Activated B cell treated with CpG ODN at 0.5 μM for 24 hours (primary cell): ENCODE measurements at regions not wholly inside any gene's neighbourhood (a gene's known extent, or its start where the extent isn't known, plus 50 kb on each side); places are given as distances from the start of the nearest gene placed in this dataset.

Experiments used
- ATAC-seq: fragments of 200-7000 bp; cut with Tn5 transposase; one replicate; pipeline ENCODE4 v1.10.0; 2021; ENCODE audit warnings: low read depth, mild to moderate bottlenecking, moderate library complexity
- CTCF ChIA-PET: fragments of 350-600 bp; sonication (Branson Sonifier 250); formaldehyde crosslinking; loops from one replicate; lab custom pipeline; 2021; ENCODE audit warnings: antibody characterized with exemption; lab: Charles Lee
- POLR2A ChIA-PET: fragments of 350-600 bp; sonication (Branson Sonifier 250); formaldehyde crosslinking; loops from one replicate; lab custom pipeline; 2021; ENCODE audit warnings: antibody characterized with exemption; lab: Charles Lee
- DNase-seq: peaks from one replicate; pipeline ENCODE4 v3.0.0; 2022
- H3K27ac Mint-ChIP-seq: one replicate; pipeline ENCODE4 v1.8.0; 2020; ENCODE audit warnings: mixed read lengths
- H3K27me3 Mint-ChIP-seq: one replicate; pipeline ENCODE4 v1.8.0; 2021; ENCODE audit warnings: mixed read lengths
- H3K36me3 Mint-ChIP-seq: one replicate; pipeline ENCODE4 v1.8.0; 2021; ENCODE audit warnings: low read depth, mixed read lengths
- H3K4me1 Mint-ChIP-seq: one replicate; pipeline ENCODE4 v1.8.0; 2021; ENCODE audit warnings: mixed read lengths
- H3K4me3 Mint-ChIP-seq: one replicate; pipeline ENCODE4 v1.8.0; 2020; ENCODE audit warnings: mild to moderate bottlenecking, mixed read lengths
- H3K9me3 Mint-ChIP-seq: one replicate; pipeline ENCODE4 v1.8.0; 2020; ENCODE audit warnings: mixed read lengths
- intact Hi-C: fragments of 100-400 bp; cut with micrococcal nuclease; formaldehyde crosslinking; loops from one replicate; pipeline ENCODE4 v1.15.1; 2024
- TF ChIP-seq, protein P1 (sequence below): fragments of 200-600 bp; IDR thresholded peaks from one replicate; pipeline ENCODE4 v1.8.0; 2022; ENCODE audit warnings: antibody characterized with exemption, mild to moderate bottlenecking

DNA sequence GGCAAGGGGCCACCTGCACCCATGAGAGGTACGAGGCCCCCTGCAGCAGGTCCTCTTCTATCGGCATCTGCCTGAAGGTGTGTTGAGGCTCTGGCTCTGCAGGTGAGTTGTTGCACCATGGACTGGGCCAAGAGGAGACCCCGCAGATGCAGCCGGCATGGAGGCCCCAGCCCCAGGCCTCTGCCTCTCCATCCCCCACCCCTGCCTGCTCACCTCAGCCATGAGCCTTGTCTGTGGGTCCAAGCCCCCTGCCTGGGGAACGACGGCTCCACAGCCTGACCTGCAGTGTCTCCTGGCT, 1386.2 kb downstream of the BRD1 start:
- Mint-ChIP-seq H3K27me3 (peaks cover 37% of the 10 kb centered on the region), H3K27ac (no peak overlapping the region), H3K36me3 (no peaks in the 10 kb centered on the region), H3K4me3 (no peak overlapping the region), H3K4me1 (peaks cover 19% of the 10 kb centered on the region), H3K9me3 (no peaks in the 10 kb centered on the region)
- POLR2A ChIA-PET = no interaction called here
- intact Hi-C loops = loop anchor here (5.0 kb wide), 1 partner anchor 344 kb away; no protein-coding TSS in a partner anchor
- ATAC-seq (no peak), DNase-seq (no peak)
- TF ChIP-seq, protein P1, sequence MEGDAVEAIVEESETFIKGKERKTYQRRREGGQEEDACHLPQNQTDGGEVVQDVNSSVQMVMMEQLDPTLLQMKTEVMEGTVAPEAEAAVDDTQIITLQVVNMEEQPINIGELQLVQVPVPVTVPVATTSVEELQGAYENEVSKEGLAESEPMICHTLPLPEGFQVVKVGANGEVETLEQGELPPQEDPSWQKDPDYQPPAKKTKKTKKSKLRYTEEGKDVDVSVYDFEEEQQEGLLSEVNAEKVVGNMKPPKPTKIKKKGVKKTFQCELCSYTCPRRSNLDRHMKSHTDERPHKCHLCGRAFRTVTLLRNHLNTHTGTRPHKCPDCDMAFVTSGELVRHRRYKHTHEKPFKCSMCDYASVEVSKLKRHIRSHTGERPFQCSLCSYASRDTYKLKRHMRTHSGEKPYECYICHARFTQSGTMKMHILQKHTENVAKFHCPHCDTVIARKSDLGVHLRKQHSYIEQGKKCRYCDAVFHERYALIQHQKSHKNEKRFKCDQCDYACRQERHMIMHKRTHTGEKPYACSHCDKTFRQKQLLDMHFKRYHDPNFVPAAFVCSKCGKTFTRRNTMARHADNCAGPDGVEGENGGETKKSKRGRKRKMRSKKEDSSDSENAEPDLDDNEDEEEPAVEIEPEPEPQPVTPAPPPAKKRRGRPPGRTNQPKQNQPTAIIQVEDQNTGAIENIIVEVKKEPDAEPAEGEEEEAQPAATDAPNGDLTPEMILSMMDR = no peak
- CTCF ChIA-PET = no interaction called here

DNA sequence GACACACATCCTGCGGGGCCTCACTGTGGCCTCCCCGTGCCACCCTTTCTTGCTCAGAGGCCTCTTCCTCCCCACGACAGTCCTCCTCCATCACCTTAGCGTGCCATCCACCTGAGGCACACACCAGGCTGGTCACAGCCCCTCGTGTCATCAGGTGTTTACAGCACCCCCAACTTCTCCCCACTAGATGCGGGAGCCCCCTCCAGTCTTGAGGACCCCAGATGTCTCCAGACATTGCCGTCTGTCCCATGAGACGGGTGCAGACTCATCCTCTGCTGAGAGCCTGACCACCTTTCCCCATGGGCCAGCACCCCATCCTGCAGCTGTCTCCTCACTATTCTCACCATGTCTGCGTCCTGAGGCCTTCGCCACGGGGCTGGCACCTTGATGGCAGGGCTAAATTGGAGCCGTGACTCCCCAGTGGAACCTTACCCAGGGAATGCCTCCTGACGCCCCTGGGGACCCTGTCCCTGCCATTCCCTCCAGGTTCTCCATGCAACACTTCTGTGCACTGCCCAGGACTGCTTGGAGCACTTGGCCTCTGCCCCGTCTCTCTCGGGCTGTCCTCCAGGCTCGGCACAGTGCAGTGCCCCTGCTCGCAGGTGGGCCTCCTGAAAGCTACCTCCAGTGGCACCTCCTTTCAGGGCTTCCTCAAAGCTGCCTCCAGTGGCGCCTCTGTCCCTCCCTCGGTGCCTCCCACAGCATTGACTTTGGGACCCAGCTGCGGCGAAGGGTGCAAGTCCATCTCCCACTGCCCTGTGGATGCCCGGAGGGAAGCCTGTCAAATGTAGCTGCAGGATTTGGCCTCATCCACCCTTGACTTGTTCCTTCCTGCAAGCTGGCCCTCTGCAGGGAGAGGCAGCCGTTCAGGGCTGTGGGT, 1386.8 kb downstream of the BRD1 start:
- TF ChIP-seq, protein P1 = no peak
- Mint-ChIP-seq H3K9me3 (no peaks in the 10 kb centered on the region), H3K4me1 (peaks cover 19% of the 10 kb centered on the region), H3K4me3 (no peak overlapping the region), H3K27me3 (peaks cover 41% of the 10 kb centered on the region), H3K36me3 (no peaks in the 10 kb centered on the region), H3K27ac (no peak overlapping the region)
- intact Hi-C loops = loop anchor here (5.0 kb wide), 1 partner anchor 344 kb away; no protein-coding TSS in a partner anchor
- ChIA-PET POLR2A (no interaction called here), CTCF (no interaction called here)
- DNase-seq (no peak), ATAC-seq (no peak)

DNA sequence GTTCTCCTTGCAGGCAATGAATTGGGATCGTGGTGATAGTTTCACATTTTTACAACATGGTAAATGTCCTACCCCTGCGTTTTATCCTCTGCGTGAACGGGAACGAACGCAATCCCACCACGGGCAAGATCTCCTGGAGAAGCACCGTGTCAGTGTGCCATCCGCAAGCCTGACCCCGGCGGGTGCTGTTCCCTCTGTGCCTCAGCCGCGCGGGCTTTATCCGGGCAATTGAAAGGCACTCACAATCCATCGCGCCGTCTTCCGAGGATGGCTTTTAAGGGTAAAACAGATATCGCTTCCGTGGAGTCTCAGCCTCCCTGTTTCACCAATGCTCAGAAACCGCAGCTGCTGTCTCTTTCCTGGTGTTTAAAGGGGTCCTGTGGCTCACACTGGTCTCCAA, 1387.5 kb downstream of the BRD1 start:
- ChIA-PET POLR2A (no interaction called here), CTCF (no interaction called here)
- TF ChIP-seq, protein P1 = no peak
- intact Hi-C loops = loop anchor here (5.0 kb wide), 1 partner anchor 343 kb away; no protein-coding TSS in a partner anchor
- no peaks in the 10 kb centered on the region for H3K9me3 Mint-ChIP-seq
- no peaks in the 10 kb centered on the region for H3K36me3 Mint-ChIP-seq
- H3K27me3 Mint-ChIP-seq = peaks cover 42% of the 10 kb centered on the region
- H3K4me1 Mint-ChIP-seq = peaks cover 18% of the 10 kb centered on the region
- DNase-seq (no peak), ATAC-seq (no peak)
- H3K4me3 Mint-ChIP-seq = no peak overlapping the region
- H3K27ac Mint-ChIP-seq = no peak overlapping the region

DNA sequence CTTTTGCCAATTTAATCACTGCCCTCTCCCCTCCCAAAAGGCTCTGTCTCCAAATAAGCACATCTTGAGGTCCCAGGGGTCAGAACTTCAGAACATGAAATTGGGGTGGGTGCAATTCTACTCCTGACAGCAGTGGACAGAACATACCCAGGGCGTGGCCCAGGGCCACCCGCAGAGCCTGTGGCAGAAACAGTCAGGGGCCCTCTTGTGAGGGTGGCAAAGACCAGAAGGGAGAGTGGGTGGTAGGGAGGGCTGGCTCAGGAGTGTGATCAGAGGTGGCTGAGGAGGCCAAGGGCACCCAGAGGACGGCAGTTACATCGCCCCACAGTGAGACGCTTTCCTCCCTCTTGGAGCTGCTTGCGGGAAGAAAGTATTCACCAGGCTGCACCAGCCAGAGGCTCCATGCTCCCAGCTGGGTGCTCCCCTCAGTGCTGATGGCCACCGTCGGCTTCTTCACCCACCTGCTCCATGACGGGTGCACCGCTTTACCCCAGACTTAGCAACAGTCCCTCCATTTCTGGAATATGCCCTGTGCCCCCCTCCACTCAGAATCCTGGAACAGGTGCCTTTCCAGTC, 1388.0 kb downstream of the BRD1 start:
- intact Hi-C loops = loop anchor here (5.0 kb wide), 1 partner anchor 342 kb away; no protein-coding TSS in a partner anchor
- no peak overlapping the region for H3K27ac Mint-ChIP-seq
- CTCF ChIA-PET = no interaction called here
- no peak overlapping the region for H3K4me3 Mint-ChIP-seq
- H3K27me3 Mint-ChIP-seq = peaks cover 40% of the 10 kb centered on the region
- no peak for DNase-seq
- peaks cover 13% of the 10 kb centered on the region for H3K4me1 Mint-ChIP-seq
- H3K36me3 Mint-ChIP-seq = no peaks in the 10 kb centered on the region
- TF ChIP-seq, protein P1 = no peak
- H3K9me3 Mint-ChIP-seq = no peaks in the 10 kb centered on the region
- no peak for ATAC-seq
- POLR2A ChIA-PET = no interaction called here

DNA sequence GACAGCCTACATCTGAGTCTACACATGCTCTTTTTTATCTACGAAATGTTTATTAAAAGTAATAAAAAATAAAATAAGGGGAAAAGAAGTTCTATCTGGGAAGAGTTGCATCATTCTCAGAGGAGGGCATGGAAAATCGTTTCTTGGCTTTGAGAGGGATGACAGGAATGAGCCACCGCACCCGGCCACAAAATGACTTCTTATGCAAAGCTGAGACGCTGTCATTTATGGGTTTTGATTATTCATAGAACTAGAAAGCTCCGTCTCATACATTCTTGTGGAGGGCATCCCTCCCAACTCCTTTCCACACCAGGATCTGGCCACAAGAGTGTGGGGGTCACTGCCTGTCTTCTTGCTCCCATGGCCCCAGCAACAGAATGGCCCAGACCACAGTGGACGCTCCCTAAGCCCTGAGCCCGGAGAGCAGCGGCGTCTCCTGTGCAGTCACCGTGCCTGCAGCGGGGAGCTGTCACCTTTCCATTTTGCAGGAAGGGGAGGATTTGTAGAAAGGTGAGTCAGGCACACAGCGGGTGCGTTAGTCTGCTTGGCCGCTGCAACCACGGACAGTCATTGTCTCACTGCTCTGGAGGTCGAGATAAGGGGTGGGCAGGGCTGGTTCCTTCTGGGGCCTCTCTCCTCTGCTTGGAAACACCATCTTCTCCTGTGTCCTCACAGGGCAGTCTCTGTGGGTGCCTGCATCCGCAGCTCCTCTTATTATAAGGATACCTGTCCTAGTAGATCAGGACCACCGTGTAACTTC, 1388.7 kb downstream of the BRD1 start:
- Mint-ChIP-seq H3K36me3 (no peaks in the 10 kb centered on the region), H3K27ac (no peak overlapping the region), H3K4me1 (peaks cover 6% of the 10 kb centered on the region), H3K9me3 (no peaks in the 10 kb centered on the region), H3K27me3 (peaks cover 39% of the 10 kb centered on the region), H3K4me3 (no peak overlapping the region)
- ATAC-seq = no peak
- CTCF ChIA-PET = no interaction called here
- intact Hi-C loops = no loop called here
- TF ChIP-seq, protein P1 = no peak
- no peak for DNase-seq
- POLR2A ChIA-PET = no interaction called here
